DOHH2 (cell line): ENCODE measurements at regions not wholly inside any gene's neighbourhood (a gene's known extent, or its start where the extent isn't known, plus 50 kb on each side); places are given as distances from the start of the nearest gene placed in this dataset.

Experiments
- H3F3A ChIP-seq: fragments of 200-600 bp; sonication (generic), shearing (Covaris generic); 2 replicates; pipeline ENCODE4 v1.6.0; 2016; ENCODE audit warnings: antibody characterized with exemption, mild to moderate bottlenecking; ENCODE audit not compliant: control insufficient read depth, insufficient read depth
- H3K27ac ChIP-seq: fragments of 200-600 bp; sonication (generic); 2 replicates; pipeline ENCODE4 v1.5.1; 2014; ENCODE audit warnings: low read depth, mild to moderate bottlenecking, low read length, moderate library complexity
- H3K27me3 ChIP-seq: fragments of 200-600 bp; sonication (generic); 2 replicates; pipeline ENCODE4 v1.6.1; 2014; ENCODE audit warnings: mild to moderate bottlenecking, low read length, mixed read lengths; ENCODE audit not compliant: control insufficient read depth
- H3K36me3 ChIP-seq: fragments of 200-600 bp; sonication (generic); 2 replicates; pipeline ENCODE4 v1.6.1; 2014; ENCODE audit warnings: mild to moderate bottlenecking, low read length, moderate library complexity, mixed read lengths; ENCODE audit not compliant: control insufficient read depth
- H3K4me1 ChIP-seq: fragments of 200-600 bp; sonication (generic); 2 replicates; pipeline ENCODE4 v1.6.1; 2014; ENCODE audit warnings: mild to moderate bottlenecking, low read length, mixed read lengths; ENCODE audit not compliant: control insufficient read depth
- H3K4me2 ChIP-seq: fragments of 200-600 bp; sonication (generic); 2 replicates; pipeline ENCODE4 v1.6.0; 2014; ENCODE audit warnings: mild to moderate bottlenecking, low read length, moderate library complexity
- H3K4me3 ChIP-seq: fragments of 200-600 bp; sonication (generic); 2 replicates; pipeline ENCODE4 v1.5.1; 2014; ENCODE audit warnings: mild to moderate bottlenecking, low read length, mixed read lengths
- H3K79me2 ChIP-seq: fragments of 200-600 bp; sonication (generic); 2 replicates; pipeline ENCODE4 v1.6.1; 2014; ENCODE audit warnings: mild to moderate bottlenecking, low read length, mixed read lengths; ENCODE audit not compliant: control insufficient read depth
- H3K9me2 ChIP-seq: fragments of 200-600 bp; sonication (generic); replicated peaks from 2 replicates; pipeline ENCODE4 v1.6.1; 2014; ENCODE audit warnings: mild to moderate bottlenecking, low read length, mixed read lengths; ENCODE audit not compliant: control insufficient read depth
- H3K9me3 ChIP-seq: fragments of 200-600 bp; sonication (generic); 2 replicates; pipeline ENCODE4 v1.6.1; 2014; ENCODE audit warnings: antibody characterized with exemption, low read length, mixed read lengths; ENCODE audit not compliant: control insufficient read depth, insufficient read depth
- H4K20me1 ChIP-seq: fragments of 200-600 bp; sonication (generic); 2 replicates; pipeline ENCODE4 v1.6.0; 2014; ENCODE audit warnings: low read depth, mild to moderate bottlenecking, antibody characterized with exemption, low read length, moderate library complexity; ENCODE audit not compliant: control insufficient read depth, insufficient read depth
- EZH2phosphoT487 ChIP-seq: fragments of 200-600 bp; sonication (generic); IDR thresholded peaks from 2 replicates; pipeline ENCODE4 v1.6.1; 2017; ENCODE audit warnings: borderline replicate concordance, mild to moderate bottlenecking, antibody characterized with exemption, low read length, moderate library complexity, mixed read lengths
- TF ChIP-seq, protein P1 (sequence below): fragments of 200-600 bp; sonication (generic); IDR thresholded peaks from one replicate; pipeline ENCODE4 v1.5.1; 2014; ENCODE audit warnings: antibody characterized with exemption, mild to moderate bottlenecking, low read depth, low read length; ENCODE audit not compliant: poor library complexity, severe bottlenecking

DNA sequence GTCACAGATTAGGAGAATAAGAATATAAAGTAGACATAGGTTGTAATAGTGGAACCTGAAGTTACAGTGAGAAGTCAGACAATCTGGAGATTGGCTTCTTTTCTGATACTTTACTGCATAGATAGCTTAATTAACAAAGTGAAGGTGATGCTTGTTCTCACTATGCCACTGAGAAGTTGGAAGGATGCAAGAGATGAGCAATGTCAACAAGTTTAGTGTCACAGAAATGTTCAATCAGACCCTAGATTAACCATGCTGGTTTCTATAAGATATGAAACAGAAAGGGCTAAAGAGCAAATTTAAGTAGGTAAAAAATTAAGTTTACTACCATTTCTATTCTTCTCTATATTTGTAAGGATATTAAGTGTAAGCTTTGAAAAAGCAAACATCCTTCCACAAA is 838.6 kb upstream of the SORCS1 start:
- no peak overlapping the region for H3K4me3 ChIP-seq
- H3K4me2 ChIP-seq: no peak overlapping the region
- no peak overlapping the region for H3K27ac ChIP-seq
- H3K79me2 ChIP-seq: no peaks in the 10 kb centered on the region
- H3K36me3 ChIP-seq: no peaks in the 10 kb centered on the region
- no peaks in the 10 kb centered on the region for H3K27me3 ChIP-seq
- TF ChIP-seq EZH2phosphoT487: no peak
- TF ChIP-seq, protein P1, sequence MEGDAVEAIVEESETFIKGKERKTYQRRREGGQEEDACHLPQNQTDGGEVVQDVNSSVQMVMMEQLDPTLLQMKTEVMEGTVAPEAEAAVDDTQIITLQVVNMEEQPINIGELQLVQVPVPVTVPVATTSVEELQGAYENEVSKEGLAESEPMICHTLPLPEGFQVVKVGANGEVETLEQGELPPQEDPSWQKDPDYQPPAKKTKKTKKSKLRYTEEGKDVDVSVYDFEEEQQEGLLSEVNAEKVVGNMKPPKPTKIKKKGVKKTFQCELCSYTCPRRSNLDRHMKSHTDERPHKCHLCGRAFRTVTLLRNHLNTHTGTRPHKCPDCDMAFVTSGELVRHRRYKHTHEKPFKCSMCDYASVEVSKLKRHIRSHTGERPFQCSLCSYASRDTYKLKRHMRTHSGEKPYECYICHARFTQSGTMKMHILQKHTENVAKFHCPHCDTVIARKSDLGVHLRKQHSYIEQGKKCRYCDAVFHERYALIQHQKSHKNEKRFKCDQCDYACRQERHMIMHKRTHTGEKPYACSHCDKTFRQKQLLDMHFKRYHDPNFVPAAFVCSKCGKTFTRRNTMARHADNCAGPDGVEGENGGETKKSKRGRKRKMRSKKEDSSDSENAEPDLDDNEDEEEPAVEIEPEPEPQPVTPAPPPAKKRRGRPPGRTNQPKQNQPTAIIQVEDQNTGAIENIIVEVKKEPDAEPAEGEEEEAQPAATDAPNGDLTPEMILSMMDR: no peak
- H4K20me1 ChIP-seq: no peaks in the 10 kb centered on the region
- H3K9me2 ChIP-seq: no peaks in the 10 kb centered on the region
- peaks cover 3% of the 10 kb centered on the region; the same call in 1 of the 2 replicates for H3K9me3 ChIP-seq
- no peaks in the 10 kb centered on the region for H3F3A ChIP-seq
- H3K4me1 ChIP-seq: no peaks in the 10 kb centered on the region

DNA sequence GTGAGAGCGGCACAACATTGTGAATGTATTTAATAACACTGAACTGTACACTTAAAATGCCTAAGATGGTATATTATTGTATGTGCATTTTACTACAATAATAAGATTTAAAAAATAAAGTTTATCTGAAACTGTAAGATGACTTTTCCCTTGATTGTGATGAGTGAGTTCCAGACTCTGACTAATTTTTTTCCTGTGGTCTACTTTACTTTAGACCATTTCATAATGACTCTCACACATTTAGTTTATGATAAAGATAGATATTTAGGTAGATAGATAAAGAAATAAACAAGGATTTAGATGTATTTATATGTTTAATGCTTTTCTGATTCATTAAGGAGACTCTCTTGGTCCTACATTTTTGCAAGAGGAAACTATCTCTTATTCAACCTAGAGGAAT is 835.9 kb upstream of the SORCS1 start:
- Histone ChIP-seq H3K4me2 (no peak overlapping the region), H3K27ac (no peak overlapping the region), H3K4me1 (no peaks in the 10 kb centered on the region), H3K79me2 (no peaks in the 10 kb centered on the region), H3K36me3 (no peaks in the 10 kb centered on the region), H3K4me3 (no peak overlapping the region), H4K20me1 (no peaks in the 10 kb centered on the region), H3K9me3 (no peaks in the 10 kb centered on the region), H3K9me2 (no peaks in the 10 kb centered on the region), H3K27me3 (no peaks in the 10 kb centered on the region), H3F3A (no peaks in the 10 kb centered on the region)
- no peak for TF ChIP-seq EZH2phosphoT487
- TF ChIP-seq, protein P1: no peak

DNA sequence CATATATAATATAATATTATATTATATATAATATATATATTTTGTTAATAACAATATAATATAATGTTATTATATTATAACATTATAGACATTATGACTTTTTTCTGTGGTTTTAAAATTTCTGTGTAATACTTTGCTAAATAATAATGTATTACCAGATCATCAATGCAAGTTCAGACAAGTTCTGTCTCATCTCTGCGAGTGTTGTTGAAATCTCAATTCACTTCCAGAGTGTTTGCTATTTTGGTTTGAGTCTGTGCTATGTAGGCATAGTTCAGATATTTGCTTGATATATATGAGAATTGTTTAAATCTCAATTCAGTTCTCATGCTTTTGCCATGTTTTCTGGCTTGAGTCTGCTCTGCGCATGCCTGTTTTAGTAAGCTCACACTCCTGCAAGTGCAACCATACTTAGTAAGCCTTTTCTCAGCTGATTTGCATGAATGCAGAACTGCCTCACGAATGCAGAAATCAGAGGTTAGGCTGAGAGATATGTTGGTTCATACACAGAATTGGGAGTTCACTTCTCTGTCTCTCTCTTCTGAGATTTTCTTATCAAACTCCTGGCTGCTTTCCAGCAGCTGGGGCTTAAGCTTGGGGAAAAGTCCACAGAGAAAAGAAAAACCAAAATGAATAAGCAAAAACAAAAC is 830.2 kb upstream of the SORCS1 start:
- Histone ChIP-seq H3K79me2 (no peaks in the 10 kb centered on the region), H3K9me2 (no peaks in the 10 kb centered on the region), H3K9me3 (no peaks in the 10 kb centered on the region), H3K27ac (no peak overlapping the region), H3K4me1 (no peaks in the 10 kb centered on the region), H3K27me3 (no peaks in the 10 kb centered on the region), H3K4me2 (no peak overlapping the region), H3K4me3 (no peak overlapping the region), H3F3A (no peaks in the 10 kb centered on the region), H3K36me3 (no peaks in the 10 kb centered on the region), H4K20me1 (no peaks in the 10 kb centered on the region)
- no peak for TF ChIP-seq EZH2phosphoT487
- TF ChIP-seq, protein P1: no peak
